WI38 (cell line): ENCODE measurements at regions not wholly inside any gene's neighbourhood (a gene's known extent, or its start where the extent isn't known, plus 50 kb on each side); places are given as distances from the start of the nearest gene placed in this dataset.

ENCODE experiments used
- H3K4me3 ChIP-seq: 2 replicates; pipeline ENCODE4 v1.5.1; 2011; ENCODE audit warnings: low read depth, mild to moderate bottlenecking, control low read depth, low read length
- CTCF ChIP-seq: IDR thresholded peaks from 2 replicates; pipeline ENCODE4 v1.5.1; 2012; ENCODE audit warnings: low read depth, mild to moderate bottlenecking, control low read depth, low read length

DNA sequence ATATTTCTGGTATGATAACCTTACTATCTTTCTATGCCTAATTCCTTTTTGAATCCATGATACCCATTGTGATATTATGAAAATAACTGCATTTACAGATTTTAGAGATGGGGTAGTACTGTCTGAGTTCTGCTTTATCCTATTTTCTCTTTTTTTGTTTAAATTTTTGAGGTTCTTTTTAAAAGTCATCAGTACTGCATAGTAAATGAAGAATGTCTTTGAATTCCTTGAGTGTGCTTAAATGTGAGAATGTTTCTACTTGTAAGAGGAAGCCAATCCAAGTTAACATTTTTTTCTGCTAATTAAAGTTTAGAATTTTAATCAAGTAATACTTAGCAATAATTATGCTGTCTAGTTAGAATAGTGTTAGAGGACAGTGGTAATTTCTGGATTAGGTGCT is 474.6 kb downstream of the PCNX1 start:
- TF ChIP-seq CTCF = no peak

DNA sequence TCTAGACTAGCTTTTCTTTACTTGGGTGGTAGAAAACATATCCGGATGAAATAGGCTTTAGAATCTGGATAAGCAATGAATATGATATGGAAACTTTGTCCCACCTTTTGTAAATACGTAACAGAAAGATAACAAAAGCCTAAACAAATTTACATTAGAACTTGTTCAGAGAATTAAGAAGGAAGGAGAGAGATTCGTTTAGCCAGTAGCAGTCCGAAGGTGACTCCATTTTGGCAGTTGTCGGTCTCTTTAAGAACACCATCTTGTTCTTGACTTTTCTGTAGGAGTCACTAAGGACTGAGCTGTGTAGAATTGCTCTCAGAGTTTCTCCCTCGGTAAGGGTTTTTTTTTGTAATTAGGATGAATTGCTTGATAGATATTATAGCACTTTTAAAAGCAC is 475.1 kb downstream of the PCNX1 start:
- TF ChIP-seq CTCF = no peak

More for the DNA sequence above, 474.6 kb downstream of the PCNX1 start:
- no peak overlapping the region for H3K4me3 ChIP-seq

DNA sequence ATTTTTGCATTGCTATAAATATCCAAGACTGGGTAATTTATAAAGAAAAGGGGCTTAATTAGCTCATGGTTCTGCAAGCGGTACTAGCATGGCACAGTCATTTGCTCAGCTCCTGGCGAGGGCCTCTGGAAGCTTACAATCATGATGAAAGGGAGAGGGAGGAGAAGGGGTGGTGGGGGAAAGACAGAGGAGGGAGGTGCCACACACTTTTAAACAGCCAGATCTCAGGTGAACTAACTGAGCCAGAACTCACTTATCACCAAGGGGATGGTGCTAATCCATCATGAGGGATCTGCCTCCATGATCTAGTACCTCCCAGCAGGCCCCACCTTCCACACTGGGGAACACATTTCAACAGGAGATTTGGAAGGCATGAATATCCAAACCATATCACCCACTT is 476.3 kb downstream of the PCNX1 start:
- H3K4me3 ChIP-seq = no peak overlapping the region
- no peak for TF ChIP-seq CTCF

More for the DNA sequence above, 475.1 kb downstream of the PCNX1 start:
- H3K4me3 ChIP-seq = no peak overlapping the region

GRCh38 chr14:71384007-71384845 is 477.0 kb downstream of the PCNX1 start:
- no peak overlapping the region for H3K4me3 ChIP-seq
- TF ChIP-seq CTCF = no peak

DNA sequence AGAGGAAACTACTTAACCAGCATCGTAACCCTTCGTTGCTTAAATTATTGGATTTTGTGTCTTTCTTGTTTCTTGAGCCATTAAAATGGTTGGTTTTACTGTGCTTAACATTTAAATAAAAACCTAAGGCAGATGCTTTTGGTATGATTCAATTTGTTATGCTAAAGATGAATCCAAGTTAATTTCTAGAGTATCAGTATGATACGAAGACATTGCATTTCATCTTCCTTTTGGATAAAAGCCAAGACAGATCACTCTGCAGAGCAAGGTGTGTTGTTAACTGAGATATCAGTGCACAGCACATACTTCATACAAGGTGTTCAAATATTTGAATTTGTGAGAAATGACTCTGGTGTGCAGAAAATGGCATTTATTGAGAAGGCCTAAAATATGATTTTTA is 480.5 kb downstream of the PCNX1 start:
- H3K4me3 ChIP-seq = no peak overlapping the region
- no peak for TF ChIP-seq CTCF

- TF ChIP-seq CTCF = no peak
- H3K4me3 ChIP-seq = no peak overlapping the region
Measured at GRCh38 chr14:71388336-71388735, 481.1 kb downstream of the PCNX1 start.

- H3K4me3 ChIP-seq = no peak overlapping the region
- no peak for TF ChIP-seq CTCF
Measured at GRCh38 chr14:71388862-71389261, 481.6 kb downstream of the PCNX1 start.
